ENCODE measurements at regions not wholly inside any gene's neighbourhood (a gene's known extent, or its start where the extent isn't known, plus 50 kb on each side); places are given as distances from the start of the nearest gene placed in this dataset.

- TF ChIP-seq POLR2A (IDR thresholded peaks at IDR 0.05; ENCODE audit: low read depth, low read length) (no peak), POLR2AphosphoS5 (IDR thresholded peaks at IDR 0.05; ENCODE audit: low read depth, low read length) (no peak), TAF1 (IDR thresholded peaks at IDR 0.05; ENCODE audit: low read depth, low read length) (no peak), SPI1 (IDR thresholded peaks at IDR 0.05; ENCODE audit: low read depth, low read length) (no peak), POU2F2 (IDR thresholded peaks at IDR 0.05; ENCODE audit: low read depth, low read length) (no peak)
Observed at GRCh38 chr1:245059806-245060424, 94.9 kb upstream of the KIF26B start.
